ENCODE measurements at regions not wholly inside any gene's neighbourhood (a gene's known extent, or its start where the extent isn't known, plus 50 kb on each side); places are given as distances from the start of the nearest gene placed in this dataset.

DNA sequence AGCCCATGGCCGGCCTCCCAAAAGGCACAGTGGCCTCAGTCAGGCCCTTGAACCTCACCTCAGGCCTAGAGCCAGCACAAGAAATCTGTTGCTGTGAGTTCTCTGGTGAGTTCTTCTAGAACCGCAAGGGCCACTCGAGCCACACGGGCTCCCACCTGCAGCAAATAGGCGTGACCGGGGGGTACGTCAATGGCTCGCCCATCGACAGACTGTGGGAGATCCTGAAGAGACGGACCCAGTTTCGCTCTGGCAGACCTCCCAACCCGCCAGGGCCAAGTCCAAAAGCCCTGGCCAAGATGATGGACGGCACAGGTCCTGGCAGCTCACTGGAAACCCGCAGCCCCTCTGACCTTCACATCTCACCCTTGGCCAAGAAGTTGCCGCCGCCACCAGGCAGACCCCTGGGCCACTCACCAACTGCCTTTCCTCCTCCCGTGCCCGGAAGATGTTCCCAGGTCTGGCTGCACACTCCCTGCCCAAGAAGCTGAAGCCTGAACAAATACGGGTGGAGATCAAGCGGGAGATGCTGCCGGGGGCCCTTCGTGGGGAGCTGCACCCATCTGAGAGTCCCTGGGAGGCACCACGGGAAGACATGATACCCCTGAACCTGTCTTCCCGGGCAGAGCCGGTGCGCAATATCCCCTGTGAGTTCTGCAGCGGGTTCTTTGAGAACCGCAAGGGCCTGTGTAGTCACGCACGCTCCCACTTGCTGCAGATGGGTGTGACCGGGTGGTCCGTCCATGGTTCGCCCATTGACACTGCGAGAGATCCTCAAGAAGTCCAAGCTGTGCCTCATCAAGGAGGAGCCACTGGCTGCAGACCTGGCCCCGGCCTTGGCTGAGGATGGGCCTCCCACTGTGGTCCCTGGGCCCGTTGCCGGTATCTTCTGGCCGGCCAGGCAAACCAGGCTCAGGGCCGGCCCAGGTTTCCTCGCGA is 544.2 kb upstream of the CCDC179 start:
- Histone ChIP-seq H3K4me3 (ENCODE audit: low read depth, low read length) (no peak overlapping the region), H3K27ac (ENCODE audit: low read depth, low read length) (no peak overlapping the region), H3K27me3 (ENCODE audit: control insufficient read depth, insufficient read depth, low read length) (no peaks in the 10 kb centered on the region), H3K9me3 (ENCODE audit: control insufficient read depth, insufficient read depth, low read length) (peaks cover 17% of the 10 kb centered on the region), H3K36me3 (ENCODE audit: control insufficient read depth, insufficient read depth, low read length) (no peaks in the 10 kb centered on the region), H3K4me1 (ENCODE audit: control insufficient read depth, insufficient read depth, low read length) (no peaks in the 10 kb centered on the region), H3K9ac (ENCODE audit: low read depth, low read length) (no peak overlapping the region)

DNA sequence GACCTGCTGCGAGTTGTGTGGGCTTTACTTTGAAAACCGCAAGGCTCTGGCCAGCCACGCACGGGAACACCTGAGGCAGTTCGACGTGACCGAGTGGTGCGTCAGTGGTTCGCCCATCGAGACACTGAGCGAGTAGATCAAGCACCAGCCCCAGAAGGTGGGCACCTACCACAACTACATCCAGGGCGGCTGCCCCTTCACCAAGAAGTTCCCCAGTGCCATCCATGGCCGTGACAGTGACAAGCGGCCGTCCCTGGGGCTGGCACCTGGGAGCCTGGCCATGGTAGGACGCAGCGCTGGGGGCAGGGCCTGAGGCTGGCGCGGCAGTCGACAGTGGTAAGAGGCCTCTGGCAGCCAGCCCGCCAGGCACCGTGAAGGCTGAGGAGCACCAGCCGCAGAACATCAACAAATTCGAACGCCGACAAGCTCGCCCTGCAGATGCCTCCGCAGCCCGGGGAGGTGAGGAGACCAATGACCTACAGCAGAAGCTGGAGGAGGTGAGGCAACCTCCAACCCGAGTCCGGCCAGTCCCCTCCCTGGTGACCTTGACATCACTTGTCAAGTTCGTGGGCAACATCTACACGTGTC is 545.2 kb upstream of the CCDC179 start:
- Histone ChIP-seq H3K4me1 (ENCODE audit: control insufficient read depth, insufficient read depth, low read length) (no peaks in the 10 kb centered on the region), H3K9me3 (ENCODE audit: control insufficient read depth, insufficient read depth, low read length) (peaks cover 17% of the 10 kb centered on the region), H3K27ac (ENCODE audit: low read depth, low read length) (no peak overlapping the region), H3K36me3 (ENCODE audit: control insufficient read depth, insufficient read depth, low read length) (no peaks in the 10 kb centered on the region), H3K27me3 (ENCODE audit: control insufficient read depth, insufficient read depth, low read length) (no peaks in the 10 kb centered on the region), H3K4me3 (ENCODE audit: low read depth, low read length) (no peak overlapping the region), H3K9ac (ENCODE audit: low read depth, low read length) (no peak overlapping the region)

DNA sequence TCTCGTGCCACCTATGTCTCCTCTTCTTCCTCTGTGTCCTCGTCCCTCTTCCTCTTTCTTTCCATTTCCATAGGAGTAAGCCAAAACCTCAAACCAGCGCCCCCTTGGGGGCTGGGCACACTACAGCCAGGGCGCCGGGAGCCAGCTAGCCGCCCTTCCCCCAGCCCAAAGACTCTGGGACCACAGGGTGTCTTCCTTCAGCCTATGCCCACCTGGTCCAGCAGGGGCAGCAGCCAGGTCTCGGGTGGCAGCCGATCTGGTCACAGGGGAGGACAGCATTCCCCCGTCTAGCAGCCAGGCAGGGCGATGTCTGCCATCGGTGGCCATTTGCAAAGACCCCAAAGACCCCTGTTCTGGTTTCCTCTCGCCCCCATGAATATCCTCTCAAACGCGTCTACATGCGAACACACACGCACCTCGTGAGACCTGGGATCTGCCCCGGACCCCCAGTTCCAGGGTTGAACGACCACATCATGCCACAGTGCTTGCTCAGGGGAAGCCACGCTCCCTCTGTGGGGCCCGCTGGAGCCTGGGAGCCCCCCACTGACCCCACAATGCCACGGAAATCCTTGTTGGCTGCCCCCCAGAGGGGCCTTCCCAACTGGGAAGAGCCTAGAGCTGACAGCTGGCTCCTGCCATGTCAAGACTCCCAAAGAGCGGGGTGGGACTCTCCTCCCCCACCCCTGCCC is 546.0 kb upstream of the CCDC179 start:
- no peak overlapping the region for H3K9ac ChIP-seq (ENCODE audit: low read depth, low read length)
- H3K27me3 ChIP-seq (ENCODE audit: control insufficient read depth, insufficient read depth, low read length): no peaks in the 10 kb centered on the region
- no peak overlapping the region for H3K4me3 ChIP-seq (ENCODE audit: low read depth, low read length)
- H3K27ac ChIP-seq (ENCODE audit: low read depth, low read length): no peak overlapping the region
- no peaks in the 10 kb centered on the region for H3K36me3 ChIP-seq (ENCODE audit: control insufficient read depth, insufficient read depth, low read length)
- H3K4me1 ChIP-seq (ENCODE audit: control insufficient read depth, insufficient read depth, low read length): no peaks in the 10 kb centered on the region
- peaks cover 17% of the 10 kb centered on the region for H3K9me3 ChIP-seq (ENCODE audit: control insufficient read depth, insufficient read depth, low read length)

DNA sequence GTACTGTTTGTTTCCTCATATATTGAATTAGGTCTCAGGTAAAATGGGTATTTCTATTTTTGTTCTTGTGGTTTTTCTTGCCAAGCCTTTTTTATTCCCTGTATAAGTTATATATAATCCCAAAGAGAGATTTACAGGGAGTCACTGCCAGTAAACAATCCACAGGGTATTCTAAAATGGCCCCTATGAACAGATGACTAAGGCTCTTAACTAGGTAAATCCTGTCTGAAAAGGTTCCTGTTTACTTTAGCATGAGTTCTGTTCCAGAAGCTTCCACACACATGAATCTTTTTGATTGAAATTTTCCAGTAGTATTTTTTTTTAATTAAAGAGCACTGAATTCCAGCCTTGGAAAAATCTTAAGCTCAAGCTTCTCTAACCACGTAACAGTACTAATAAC is 552.8 kb upstream of the CCDC179 start:
- no peak overlapping the region for H3K4me3 ChIP-seq (ENCODE audit: low read depth, low read length)

DNA sequence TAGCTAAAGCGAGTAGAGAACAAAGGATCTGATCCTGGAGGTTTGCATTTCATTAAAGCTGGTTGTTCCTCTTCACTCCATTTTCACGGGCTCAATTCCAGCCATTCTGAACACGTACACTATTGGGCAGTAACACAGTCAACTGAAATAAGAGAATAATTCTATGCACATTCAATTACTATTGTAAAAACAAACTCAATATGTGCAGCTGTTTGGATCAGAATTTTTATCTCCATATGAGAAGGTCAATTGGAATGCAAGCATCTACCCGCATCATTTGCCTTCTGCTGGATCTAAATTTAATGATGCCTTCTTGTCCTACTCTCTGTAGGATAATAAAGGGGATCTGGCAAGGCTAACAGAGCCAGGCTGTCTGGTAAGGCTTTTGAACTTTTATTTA is 562.8 kb upstream of the CCDC179 start:
- no peak overlapping the region for H3K9ac ChIP-seq (ENCODE audit: low read depth, low read length)
- no peaks in the 10 kb centered on the region for H3K36me3 ChIP-seq (ENCODE audit: control insufficient read depth, insufficient read depth, low read length)
- H3K27ac ChIP-seq (ENCODE audit: low read depth, low read length): no peak overlapping the region
- H3K27me3 ChIP-seq (ENCODE audit: control insufficient read depth, insufficient read depth, low read length): no peaks in the 10 kb centered on the region
- H3K9me3 ChIP-seq (ENCODE audit: control insufficient read depth, insufficient read depth, low read length): no peaks in the 10 kb centered on the region
- no peaks in the 10 kb centered on the region; the same call in 1 of the 2 replicates for H3K4me1 ChIP-seq (ENCODE audit: control insufficient read depth, insufficient read depth, low read length)
- no peak overlapping the region for H3K4me3 ChIP-seq (ENCODE audit: low read depth, low read length)

More for the DNA sequence above, 552.8 kb upstream of the CCDC179 start:
- Histone ChIP-seq H3K36me3 (ENCODE audit: control insufficient read depth, insufficient read depth, low read length) (no peaks in the 10 kb centered on the region), H3K27ac (ENCODE audit: low read depth, low read length) (no peak overlapping the region), H3K9me3 (ENCODE audit: control insufficient read depth, insufficient read depth, low read length) (no peaks in the 10 kb centered on the region), H3K4me1 (ENCODE audit: control insufficient read depth, insufficient read depth, low read length) (no peaks in the 10 kb centered on the region; the same call in 1 of the 2 replicates), H3K9ac (ENCODE audit: low read depth, low read length) (no peak overlapping the region), H3K27me3 (ENCODE audit: control insufficient read depth, insufficient read depth, low read length) (no peaks in the 10 kb centered on the region)

DNA sequence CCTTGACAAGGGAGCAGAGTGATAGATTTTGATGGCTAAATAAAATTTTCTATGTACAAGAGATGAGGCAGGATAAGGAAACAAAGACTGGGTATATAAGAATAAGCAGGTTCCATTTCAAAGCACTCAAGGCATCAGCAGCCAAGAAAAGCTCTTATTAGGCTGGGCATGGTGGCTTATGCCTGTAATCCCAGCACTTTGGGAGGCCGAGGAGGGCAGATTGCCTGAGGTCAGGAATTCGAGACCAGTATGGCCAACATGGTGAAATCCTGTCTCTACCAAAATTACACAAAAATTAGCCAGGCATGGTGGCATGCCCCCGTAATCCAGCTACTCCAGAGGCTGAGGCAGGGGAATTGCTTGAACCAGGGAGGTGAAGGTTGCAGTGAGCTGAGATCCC is 563.4 kb upstream of the CCDC179 start:
- Histone ChIP-seq H3K4me1 (ENCODE audit: control insufficient read depth, insufficient read depth, low read length) (no peaks in the 10 kb centered on the region; the same call in 1 of the 2 replicates), H3K27me3 (ENCODE audit: control insufficient read depth, insufficient read depth, low read length) (no peaks in the 10 kb centered on the region), H3K4me3 (ENCODE audit: low read depth, low read length) (no peak overlapping the region), H3K9ac (ENCODE audit: low read depth, low read length) (no peak overlapping the region), H3K27ac (ENCODE audit: low read depth, low read length) (no peak overlapping the region), H3K36me3 (ENCODE audit: control insufficient read depth, insufficient read depth, low read length) (no peaks in the 10 kb centered on the region), H3K9me3 (ENCODE audit: control insufficient read depth, insufficient read depth, low read length) (no peaks in the 10 kb centered on the region)

DNA sequence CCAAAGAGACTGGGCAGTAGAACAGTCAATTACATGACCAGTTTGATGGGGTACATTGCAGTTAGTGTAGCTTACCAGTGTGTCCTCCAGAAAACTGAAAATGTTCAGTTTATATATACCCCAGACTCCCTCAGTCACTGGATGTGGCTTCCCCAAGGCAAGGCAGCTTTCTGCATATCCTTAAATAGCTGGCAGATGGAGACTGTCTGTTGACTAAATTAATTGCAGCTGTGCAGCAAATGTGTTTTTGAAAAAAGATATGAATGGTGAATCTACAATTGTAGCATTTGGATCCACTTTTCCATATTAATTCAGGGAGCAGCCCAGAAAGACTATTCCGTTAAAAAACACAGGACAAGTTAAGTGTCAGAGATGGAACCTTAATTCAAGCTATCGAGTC is 565.1 kb upstream of the CCDC179 start:
- H3K27ac ChIP-seq (ENCODE audit: low read depth, low read length): no peak overlapping the region
- no peaks in the 10 kb centered on the region for H3K9me3 ChIP-seq (ENCODE audit: control insufficient read depth, insufficient read depth, low read length)
- no peak overlapping the region for H3K4me3 ChIP-seq (ENCODE audit: low read depth, low read length)
- no peak overlapping the region for H3K9ac ChIP-seq (ENCODE audit: low read depth, low read length)
- H3K36me3 ChIP-seq (ENCODE audit: control insufficient read depth, insufficient read depth, low read length): no peaks in the 10 kb centered on the region
- no peaks in the 10 kb centered on the region; the same call in 1 of the 2 replicates for H3K4me1 ChIP-seq (ENCODE audit: control insufficient read depth, insufficient read depth, low read length)
- H3K27me3 ChIP-seq (ENCODE audit: control insufficient read depth, insufficient read depth, low read length): no peaks in the 10 kb centered on the region

DNA sequence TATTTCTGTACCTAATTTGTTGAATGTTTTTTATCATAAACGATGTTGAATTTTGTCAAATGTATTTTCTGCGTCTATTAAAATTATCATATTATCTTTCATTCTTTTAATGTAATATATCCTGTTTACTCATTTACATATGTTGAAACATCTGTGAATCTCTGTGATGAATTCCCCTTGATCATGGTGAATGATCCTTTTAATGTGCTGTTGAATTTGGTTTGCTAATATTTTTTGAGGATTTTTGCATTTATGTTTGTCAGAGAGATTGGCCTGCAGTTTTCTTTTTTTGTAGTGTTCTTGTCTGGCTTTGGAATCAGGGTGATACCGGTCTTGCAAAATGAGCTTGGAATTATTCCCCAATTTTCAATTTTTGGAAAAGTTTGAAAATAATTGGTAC is 569.3 kb upstream of the CCDC179 start:
- no peaks in the 10 kb centered on the region for H3K36me3 ChIP-seq (ENCODE audit: control insufficient read depth, insufficient read depth, low read length)
- no peaks in the 10 kb centered on the region for H3K9me3 ChIP-seq (ENCODE audit: control insufficient read depth, insufficient read depth, low read length)
- H3K4me1 ChIP-seq (ENCODE audit: control insufficient read depth, insufficient read depth, low read length): no peaks in the 10 kb centered on the region
- H3K27me3 ChIP-seq (ENCODE audit: control insufficient read depth, insufficient read depth, low read length): no peaks in the 10 kb centered on the region
- H3K4me3 ChIP-seq (ENCODE audit: low read depth, low read length): no peak overlapping the region
- H3K9ac ChIP-seq (ENCODE audit: low read depth, low read length): no peak overlapping the region
- no peak overlapping the region for H3K27ac ChIP-seq (ENCODE audit: low read depth, low read length)

DNA sequence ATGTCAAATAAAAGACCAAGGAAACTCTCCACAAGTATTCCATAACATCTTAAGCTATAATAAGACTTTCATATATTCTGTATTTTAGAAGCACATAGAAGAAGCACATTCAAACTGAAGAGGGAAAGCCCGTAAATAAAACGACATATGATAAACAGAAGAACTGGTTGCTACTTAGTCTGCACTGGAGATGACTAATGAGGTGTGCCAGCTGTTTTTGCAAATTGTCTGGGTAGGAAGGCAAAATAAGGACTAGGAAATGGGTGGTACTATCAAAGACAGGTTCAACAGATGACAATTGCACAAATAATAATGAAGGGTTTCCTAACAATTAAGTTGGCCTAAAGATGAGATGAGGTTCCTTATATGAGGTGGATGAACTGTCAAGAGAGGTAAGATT is 593.2 kb upstream of the CCDC179 start:
- Histone ChIP-seq H3K9me3 (ENCODE audit: control insufficient read depth, insufficient read depth, low read length) (no peaks in the 10 kb centered on the region), H3K27ac (ENCODE audit: low read depth, low read length) (no peak overlapping the region), H3K4me1 (ENCODE audit: control insufficient read depth, insufficient read depth, low read length) (no peaks in the 10 kb centered on the region), H3K36me3 (ENCODE audit: control insufficient read depth, insufficient read depth, low read length) (no peaks in the 10 kb centered on the region), H3K4me3 (ENCODE audit: low read depth, low read length) (no peak overlapping the region), H3K9ac (ENCODE audit: low read depth, low read length) (no peak overlapping the region), H3K27me3 (ENCODE audit: control insufficient read depth, insufficient read depth, low read length) (no peaks in the 10 kb centered on the region)

DNA sequence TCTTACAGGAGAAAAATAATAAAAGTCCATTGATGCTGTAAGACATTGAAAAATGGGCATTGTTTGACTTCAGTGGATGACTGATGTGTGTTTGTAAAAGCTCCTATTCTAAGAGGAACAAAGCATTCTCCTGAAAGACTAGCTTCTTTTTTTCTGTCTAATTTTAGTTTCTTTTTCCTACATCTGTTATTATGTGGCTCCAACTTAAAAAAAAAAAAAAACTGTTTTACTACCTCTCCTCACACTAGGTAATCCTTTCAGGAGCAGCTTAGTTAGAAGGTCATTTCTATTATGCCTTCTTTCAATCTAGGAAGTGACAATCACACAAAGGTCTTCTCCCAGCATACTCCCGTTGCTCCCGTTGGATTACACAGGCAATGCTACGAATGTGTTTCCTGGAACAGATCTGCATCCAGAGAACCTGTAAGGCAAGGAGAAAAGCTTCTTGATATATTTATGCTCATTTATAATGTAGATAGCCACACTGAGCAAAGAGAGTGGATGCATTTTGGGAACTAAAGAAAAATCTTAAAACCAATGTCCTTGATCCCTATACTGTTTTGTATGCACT is 595.1 kb upstream of the CCDC179 start:
- Histone ChIP-seq H3K9ac (ENCODE audit: low read depth, low read length) (no peak overlapping the region), H3K9me3 (ENCODE audit: control insufficient read depth, insufficient read depth, low read length) (no peaks in the 10 kb centered on the region), H3K36me3 (ENCODE audit: control insufficient read depth, insufficient read depth, low read length) (no peaks in the 10 kb centered on the region), H3K4me1 (ENCODE audit: control insufficient read depth, insufficient read depth, low read length) (no peaks in the 10 kb centered on the region), H3K27ac (ENCODE audit: low read depth, low read length) (no peak overlapping the region), H3K27me3 (ENCODE audit: control insufficient read depth, insufficient read depth, low read length) (no peaks in the 10 kb centered on the region), H3K4me3 (ENCODE audit: low read depth, low read length) (no peak overlapping the region)

Measured in HUES48 (cell line).